WTC11 (cell line): ENCODE measurements at regions not wholly inside any gene's neighbourhood (a gene's known extent, or its start where the extent isn't known, plus 50 kb on each side); places are given as distances from the start of the nearest gene placed in this dataset.

ENCODE experiments used
- ATAC-seq: fragments of 200-7000 bp; cut with Tn5 transposase; 2 replicates; pipeline ENCODE4 v1.10.0; 2021; ENCODE audit warnings: mild to moderate bottlenecking, moderate library complexity
- CTCF ChIA-PET: fragments of 300-600 bp; sonication (Branson Sonifier 250); formaldehyde crosslinking; loops from one replicate; lab custom pipeline; 2021; ENCODE audit warnings: antibody characterized with exemption; lab: Charles Lee
- POLR2A ChIA-PET: fragments of 350-600 bp; sonication (Branson Sonifier 250); formaldehyde crosslinking; loops from one replicate; lab custom pipeline; 2021; ENCODE audit warnings: antibody characterized with exemption; lab: Charles Lee
- DNase-seq: peaks from one replicate; pipeline ENCODE4 v3.0.0; 2021; ENCODE audit warnings: low spot score
- H3K27ac Mint-ChIP-seq: 2 replicates; pipeline ENCODE4 v1.8.0; 2021; ENCODE audit warnings: mixed read lengths
- H3K27me3 Mint-ChIP-seq: 2 replicates; pipeline ENCODE4 v1.8.0; 2021; ENCODE audit warnings: low read depth, mild to moderate bottlenecking, moderate library complexity, mixed read lengths
- H3K36me3 Mint-ChIP-seq: 2 replicates; pipeline ENCODE4 v1.8.0; 2021; ENCODE audit warnings: mixed read lengths
- H3K4me1 Mint-ChIP-seq: 2 replicates; pipeline ENCODE4 v1.8.0; 2022; ENCODE audit warnings: mixed read lengths
- H3K4me3 Mint-ChIP-seq: 2 replicates; pipeline ENCODE4 v1.8.0; 2021; ENCODE audit warnings: mild to moderate bottlenecking, moderate library complexity, mixed read lengths
- H3K9me3 Mint-ChIP-seq: 2 replicates; pipeline ENCODE4 v1.8.0; 2021; ENCODE audit warnings: mixed read lengths
- ELF4 ChIP-seq: sonication (generic); formaldehyde crosslinking; IDR thresholded peaks from 2 replicates; pipeline ENCODE4 v1.8.1; 2022; ENCODE audit warnings: low read depth, mild to moderate bottlenecking, moderate library complexity, missing genetic modification reagents
- ETV6 ChIP-seq: sonication (generic); formaldehyde crosslinking; IDR thresholded peaks from 2 replicates; pipeline ENCODE4 v1.8.1; 2022; ENCODE audit warnings: mild to moderate bottlenecking, missing genetic modification reagents
- GTF2I ChIP-seq: fragments of 250-450 bp; sonication (Bioruptor Pico); conservative IDR thresholded peaks from 2 replicates; pipeline ENCODE4 v1.4.0; 2021; ENCODE audit warnings: mild to moderate bottlenecking
- MXD4 ChIP-seq: fragments of 250-450 bp; sonication (Bioruptor Pico); IDR thresholded peaks from 2 replicates; pipeline ENCODE4 v1.8.0; 2021; ENCODE audit warnings: mild to moderate bottlenecking, moderate library complexity, borderline replicate concordance
- NFE2L1 ChIP-seq: sonication (generic); formaldehyde crosslinking; IDR thresholded peaks from 2 replicates; pipeline ENCODE4 v1.8.1; 2023; ENCODE audit warnings: missing genetic modification reagents
- SMAD3 ChIP-seq: sonication (generic); formaldehyde crosslinking; IDR thresholded peaks from 2 replicates; pipeline ENCODE4 v1.8.0; 2022; ENCODE audit warnings: missing genetic modification reagents, mild to moderate bottlenecking, borderline replicate concordance
- SOX15 ChIP-seq: fragments of 250-450 bp; sonication (Bioruptor Pico); IDR thresholded peaks from 2 replicates; pipeline ENCODE4 v1.9.0; 2021; ENCODE audit warnings: mild to moderate bottlenecking
- TEAD4 ChIP-seq: sonication (generic); formaldehyde crosslinking; IDR thresholded peaks from 2 replicates; pipeline ENCODE4 v1.8.0; 2022; ENCODE audit warnings: mild to moderate bottlenecking, missing genetic modification reagents
- ZBTB21 ChIP-seq: sonication (generic); formaldehyde crosslinking; IDR thresholded peaks from 2 replicates; pipeline ENCODE4 v1.8.1; 2023; ENCODE audit warnings: mild to moderate bottlenecking, missing genetic modification reagents, borderline replicate concordance
- ZNF121 ChIP-seq: sonication (generic); formaldehyde crosslinking; IDR thresholded peaks from 2 replicates; pipeline ENCODE4 v1.8.0; 2023; ENCODE audit warnings: missing genetic modification reagents
- ZNF232 ChIP-seq: sonication (generic); formaldehyde crosslinking; IDR thresholded peaks from 2 replicates; pipeline ENCODE4 v1.8.0; 2022; ENCODE audit warnings: mild to moderate bottlenecking, missing genetic modification reagents
- ZNF263 ChIP-seq: sonication (generic); formaldehyde crosslinking; IDR thresholded peaks from 2 replicates; pipeline ENCODE4 v1.8.1; 2022; ENCODE audit warnings: low read depth, mild to moderate bottlenecking, moderate library complexity, missing genetic modification reagents
- ZNF423 ChIP-seq: fragments of 250-450 bp; sonication (Bioruptor Pico); IDR thresholded peaks from 2 replicates; pipeline ENCODE4 v2.1.2; 2022; ENCODE audit warnings: mild to moderate bottlenecking, moderate library complexity
- TF ChIP-seq, protein P1 (sequence below): sonication (generic); formaldehyde crosslinking; IDR thresholded peaks from 2 replicates; pipeline ENCODE4 v1.8.1; 2023; ENCODE audit warnings: mild to moderate bottlenecking, missing genetic modification reagents, borderline replicate concordance
- TF ChIP-seq, protein P2 (sequence below): fragments of 250-450 bp; sonication (Bioruptor Pico); IDR thresholded peaks from 2 replicates; pipeline ENCODE4 v1.9.0; 2021; ENCODE audit warnings: moderate library complexity, mild to moderate bottlenecking, inconsistent platforms, borderline replicate concordance
- TF ChIP-seq, protein P3 (sequence below): sonication (generic); formaldehyde crosslinking; IDR thresholded peaks from 2 replicates; pipeline ENCODE4 v1.8.0; 2023; ENCODE audit warnings: mild to moderate bottlenecking, missing genetic modification reagents
- TF ChIP-seq, protein P4 (sequence below): sonication (generic); formaldehyde crosslinking; IDR thresholded peaks from 2 replicates; pipeline ENCODE4 v1.8.0; 2023; ENCODE audit warnings: missing genetic modification reagents, mild to moderate bottlenecking, borderline replicate concordance
- TF ChIP-seq, protein P5 (sequence below): fragments of 250-450 bp; sonication (Bioruptor Pico); IDR thresholded peaks from 2 replicates; pipeline ENCODE4 v1.9.0; 2021; ENCODE audit warnings: mild to moderate bottlenecking
- TF ChIP-seq, protein P6 (sequence below): sonication (generic); formaldehyde crosslinking; IDR thresholded peaks from 2 replicates; pipeline ENCODE4 v1.8.1; 2023; ENCODE audit warnings: mild to moderate bottlenecking, moderate library complexity, missing genetic modification reagents
- TF ChIP-seq, protein P7 (sequence below): fragments of 250-450 bp; sonication (Bioruptor Pico); IDR thresholded peaks from 2 replicates; pipeline ENCODE4 v1.8.0; 2021; ENCODE audit warnings: mild to moderate bottlenecking

DNA sequence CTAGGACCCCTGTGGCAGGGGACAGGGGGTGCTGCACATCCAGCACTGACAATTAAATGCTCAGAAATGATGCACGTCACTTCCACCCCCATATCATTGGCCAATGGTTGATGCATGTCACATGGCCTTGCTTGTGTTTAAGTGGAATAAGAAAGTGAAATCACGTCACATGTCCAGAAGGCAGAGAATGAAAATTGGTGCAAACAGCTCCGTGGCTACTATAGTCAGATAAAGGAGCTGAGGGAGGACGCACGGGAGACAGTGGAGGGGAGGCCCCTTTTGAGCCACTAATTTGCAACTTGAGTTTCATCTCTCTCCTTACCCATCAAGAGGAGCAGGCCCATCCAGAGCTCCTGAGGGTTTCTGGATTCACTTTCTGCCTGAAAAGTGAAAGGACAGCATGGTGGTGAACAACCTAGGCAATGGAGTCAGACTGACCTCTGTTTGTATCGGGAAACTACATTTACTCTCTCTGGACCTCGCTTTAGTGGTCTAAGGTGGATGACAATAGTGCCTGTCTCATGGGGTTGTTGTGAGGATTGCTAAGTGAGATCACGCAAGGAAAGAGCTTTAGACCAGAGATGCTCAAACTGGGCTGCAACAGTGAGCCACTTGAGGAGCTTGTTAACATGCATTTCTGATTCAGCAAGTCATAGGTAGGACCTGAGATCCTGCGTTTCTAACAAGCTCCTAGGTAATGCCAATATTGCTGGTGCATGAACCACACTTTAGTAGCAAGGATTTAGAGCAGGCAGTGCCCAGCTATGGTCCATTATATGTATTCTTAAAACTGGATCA lies 133.9 kb upstream of the ADRA1B start:
- H3K27ac Mint-ChIP-seq = no peak overlapping the region
- H3K4me1 Mint-ChIP-seq = peaks cover 41% of the 10 kb centered on the region
- no peaks in the 10 kb centered on the region for H3K36me3 Mint-ChIP-seq
- no peak for ATAC-seq
- no peak overlapping the region for H3K4me3 Mint-ChIP-seq
- ChIA-PET CTCF (interaction anchor here (1.2 to 2.0 kb wide), 3 partner anchors 8 to 134 kb away, joined by 3 to 9 read pairs (median 5); partner anchors contain the start of gene ADRA1B), POLR2A (interaction anchor here (1.2 kb wide), 1 partner anchor 9 kb away, joined by 5 read pairs; no protein-coding TSS in a partner anchor)
- H3K9me3 Mint-ChIP-seq = no peaks in the 10 kb centered on the region
- TF ChIP-seq NFE2L1 (CRISPR knock-in tag) (no peak), MXD4 (CRISPR knock-in tag) (no peak), ELF4 (CRISPR knock-in tag) (no peak), GTF2I (no peak), SOX15 (CRISPR knock-in tag) (no peak), ETV6 (CRISPR knock-in tag) (no peak), SMAD3 (CRISPR knock-in tag) (no peak), TEAD4 (no peak), ZNF263 (CRISPR knock-in tag) (no peak), ZBTB21 (no peak), ZNF121 (CRISPR knock-in tag) (no peak), ZNF423 (CRISPR knock-in tag) (no peak), ZNF232 (CRISPR knock-in tag) (no peak)
- TF ChIP-seq, protein P1, sequence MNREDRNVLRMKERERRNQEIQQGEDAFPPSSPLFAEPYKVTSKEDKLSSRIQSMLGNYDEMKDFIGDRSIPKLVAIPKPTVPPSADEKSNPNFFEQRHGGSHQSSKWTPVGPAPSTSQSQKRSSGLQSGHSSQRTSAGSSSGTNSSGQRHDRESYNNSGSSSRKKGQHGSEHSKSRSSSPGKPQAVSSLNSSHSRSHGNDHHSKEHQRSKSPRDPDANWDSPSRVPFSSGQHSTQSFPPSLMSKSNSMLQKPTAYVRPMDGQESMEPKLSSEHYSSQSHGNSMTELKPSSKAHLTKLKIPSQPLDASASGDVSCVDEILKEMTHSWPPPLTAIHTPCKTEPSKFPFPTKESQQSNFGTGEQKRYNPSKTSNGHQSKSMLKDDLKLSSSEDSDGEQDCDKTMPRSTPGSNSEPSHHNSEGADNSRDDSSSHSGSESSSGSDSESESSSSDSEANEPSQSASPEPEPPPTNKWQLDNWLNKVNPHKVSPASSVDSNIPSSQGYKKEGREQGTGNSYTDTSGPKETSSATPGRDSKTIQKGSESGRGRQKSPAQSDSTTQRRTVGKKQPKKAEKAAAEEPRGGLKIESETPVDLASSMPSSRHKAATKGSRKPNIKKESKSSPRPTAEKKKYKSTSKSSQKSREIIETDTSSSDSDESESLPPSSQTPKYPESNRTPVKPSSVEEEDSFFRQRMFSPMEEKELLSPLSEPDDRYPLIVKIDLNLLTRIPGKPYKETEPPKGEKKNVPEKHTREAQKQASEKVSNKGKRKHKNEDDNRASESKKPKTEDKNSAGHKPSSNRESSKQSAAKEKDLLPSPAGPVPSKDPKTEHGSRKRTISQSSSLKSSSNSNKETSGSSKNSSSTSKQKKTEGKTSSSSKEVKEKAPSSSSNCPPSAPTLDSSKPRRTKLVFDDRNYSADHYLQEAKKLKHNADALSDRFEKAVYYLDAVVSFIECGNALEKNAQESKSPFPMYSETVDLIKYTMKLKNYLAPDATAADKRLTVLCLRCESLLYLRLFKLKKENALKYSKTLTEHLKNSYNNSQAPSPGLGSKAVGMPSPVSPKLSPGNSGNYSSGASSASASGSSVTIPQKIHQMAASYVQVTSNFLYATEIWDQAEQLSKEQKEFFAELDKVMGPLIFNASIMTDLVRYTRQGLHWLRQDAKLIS (CRISPR knock-in tag) = no peak
- TF ChIP-seq, protein P2, sequence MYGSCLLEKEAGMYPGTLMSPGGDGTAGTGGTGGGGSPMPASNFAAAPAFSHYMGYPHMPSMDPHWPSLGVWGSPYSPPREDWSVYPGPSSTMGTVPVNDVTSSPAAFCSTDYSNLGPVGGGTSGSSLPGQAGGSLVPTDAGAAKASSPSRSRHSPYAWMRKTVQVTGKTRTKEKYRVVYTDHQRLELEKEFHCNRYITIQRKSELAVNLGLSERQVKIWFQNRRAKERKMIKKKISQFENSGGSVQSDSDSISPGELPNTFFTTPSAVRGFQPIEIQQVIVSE = no peak
- TF ChIP-seq, protein P3, sequence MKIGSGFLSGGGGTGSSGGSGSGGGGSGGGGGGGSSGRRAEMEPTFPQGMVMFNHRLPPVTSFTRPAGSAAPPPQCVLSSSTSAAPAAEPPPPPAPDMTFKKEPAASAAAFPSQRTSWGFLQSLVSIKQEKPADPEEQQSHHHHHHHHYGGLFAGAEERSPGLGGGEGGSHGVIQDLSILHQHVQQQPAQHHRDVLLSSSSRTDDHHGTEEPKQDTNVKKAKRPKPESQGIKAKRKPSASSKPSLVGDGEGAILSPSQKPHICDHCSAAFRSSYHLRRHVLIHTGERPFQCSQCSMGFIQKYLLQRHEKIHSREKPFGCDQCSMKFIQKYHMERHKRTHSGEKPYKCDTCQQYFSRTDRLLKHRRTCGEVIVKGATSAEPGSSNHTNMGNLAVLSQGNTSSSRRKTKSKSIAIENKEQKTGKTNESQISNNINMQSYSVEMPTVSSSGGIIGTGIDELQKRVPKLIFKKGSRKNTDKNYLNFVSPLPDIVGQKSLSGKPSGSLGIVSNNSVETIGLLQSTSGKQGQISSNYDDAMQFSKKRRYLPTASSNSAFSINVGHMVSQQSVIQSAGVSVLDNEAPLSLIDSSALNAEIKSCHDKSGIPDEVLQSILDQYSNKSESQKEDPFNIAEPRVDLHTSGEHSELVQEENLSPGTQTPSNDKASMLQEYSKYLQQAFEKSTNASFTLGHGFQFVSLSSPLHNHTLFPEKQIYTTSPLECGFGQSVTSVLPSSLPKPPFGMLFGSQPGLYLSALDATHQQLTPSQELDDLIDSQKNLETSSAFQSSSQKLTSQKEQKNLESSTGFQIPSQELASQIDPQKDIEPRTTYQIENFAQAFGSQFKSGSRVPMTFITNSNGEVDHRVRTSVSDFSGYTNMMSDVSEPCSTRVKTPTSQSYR (CRISPR knock-in tag) = no peak
- TF ChIP-seq, protein P4, sequence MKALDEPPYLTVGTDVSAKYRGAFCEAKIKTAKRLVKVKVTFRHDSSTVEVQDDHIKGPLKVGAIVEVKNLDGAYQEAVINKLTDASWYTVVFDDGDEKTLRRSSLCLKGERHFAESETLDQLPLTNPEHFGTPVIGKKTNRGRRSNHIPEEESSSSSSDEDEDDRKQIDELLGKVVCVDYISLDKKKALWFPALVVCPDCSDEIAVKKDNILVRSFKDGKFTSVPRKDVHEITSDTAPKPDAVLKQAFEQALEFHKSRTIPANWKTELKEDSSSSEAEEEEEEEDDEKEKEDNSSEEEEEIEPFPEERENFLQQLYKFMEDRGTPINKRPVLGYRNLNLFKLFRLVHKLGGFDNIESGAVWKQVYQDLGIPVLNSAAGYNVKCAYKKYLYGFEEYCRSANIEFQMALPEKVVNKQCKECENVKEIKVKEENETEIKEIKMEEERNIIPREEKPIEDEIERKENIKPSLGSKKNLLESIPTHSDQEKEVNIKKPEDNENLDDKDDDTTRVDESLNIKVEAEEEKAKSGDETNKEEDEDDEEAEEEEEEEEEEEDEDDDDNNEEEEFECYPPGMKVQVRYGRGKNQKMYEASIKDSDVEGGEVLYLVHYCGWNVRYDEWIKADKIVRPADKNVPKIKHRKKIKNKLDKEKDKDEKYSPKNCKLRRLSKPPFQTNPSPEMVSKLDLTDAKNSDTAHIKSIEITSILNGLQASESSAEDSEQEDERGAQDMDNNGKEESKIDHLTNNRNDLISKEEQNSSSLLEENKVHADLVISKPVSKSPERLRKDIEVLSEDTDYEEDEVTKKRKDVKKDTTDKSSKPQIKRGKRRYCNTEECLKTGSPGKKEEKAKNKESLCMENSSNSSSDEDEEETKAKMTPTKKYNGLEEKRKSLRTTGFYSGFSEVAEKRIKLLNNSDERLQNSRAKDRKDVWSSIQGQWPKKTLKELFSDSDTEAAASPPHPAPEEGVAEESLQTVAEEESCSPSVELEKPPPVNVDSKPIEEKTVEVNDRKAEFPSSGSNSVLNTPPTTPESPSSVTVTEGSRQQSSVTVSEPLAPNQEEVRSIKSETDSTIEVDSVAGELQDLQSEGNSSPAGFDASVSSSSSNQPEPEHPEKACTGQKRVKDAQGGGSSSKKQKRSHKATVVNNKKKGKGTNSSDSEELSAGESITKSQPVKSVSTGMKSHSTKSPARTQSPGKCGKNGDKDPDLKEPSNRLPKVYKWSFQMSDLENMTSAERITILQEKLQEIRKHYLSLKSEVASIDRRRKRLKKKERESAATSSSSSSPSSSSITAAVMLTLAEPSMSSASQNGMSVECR (CRISPR knock-in tag) = no peak
- TF ChIP-seq, protein P5, sequence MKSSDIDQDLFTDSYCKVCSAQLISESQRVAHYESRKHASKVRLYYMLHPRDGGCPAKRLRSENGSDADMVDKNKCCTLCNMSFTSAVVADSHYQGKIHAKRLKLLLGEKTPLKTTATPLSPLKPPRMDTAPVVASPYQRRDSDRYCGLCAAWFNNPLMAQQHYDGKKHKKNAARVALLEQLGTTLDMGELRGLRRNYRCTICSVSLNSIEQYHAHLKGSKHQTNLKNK (CRISPR knock-in tag) = no peak
- TF ChIP-seq, protein P6, sequence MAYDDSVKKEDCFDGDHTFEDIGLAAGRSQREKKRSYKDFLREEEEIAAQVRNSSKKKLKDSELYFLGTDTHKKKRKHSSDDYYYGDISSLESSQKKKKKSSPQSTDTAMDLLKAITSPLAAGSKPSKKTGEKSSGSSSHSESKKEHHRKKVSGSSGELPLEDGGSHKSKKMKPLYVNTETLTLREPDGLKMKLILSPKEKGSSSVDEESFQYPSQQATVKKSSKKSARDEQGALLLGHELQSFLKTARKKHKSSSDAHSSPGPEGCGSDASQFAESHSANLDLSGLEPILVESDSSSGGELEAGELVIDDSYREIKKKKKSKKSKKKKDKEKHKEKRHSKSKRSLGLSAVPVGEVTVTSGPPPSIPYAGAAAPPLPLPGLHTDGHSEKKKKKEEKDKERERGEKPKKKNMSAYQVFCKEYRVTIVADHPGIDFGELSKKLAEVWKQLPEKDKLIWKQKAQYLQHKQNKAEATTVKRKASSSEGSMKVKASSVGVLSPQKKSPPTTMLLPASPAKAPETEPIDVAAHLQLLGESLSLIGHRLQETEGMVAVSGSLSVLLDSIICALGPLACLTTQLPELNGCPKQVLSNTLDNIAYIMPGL (CRISPR knock-in tag) = no peak
- TF ChIP-seq, protein P7, sequence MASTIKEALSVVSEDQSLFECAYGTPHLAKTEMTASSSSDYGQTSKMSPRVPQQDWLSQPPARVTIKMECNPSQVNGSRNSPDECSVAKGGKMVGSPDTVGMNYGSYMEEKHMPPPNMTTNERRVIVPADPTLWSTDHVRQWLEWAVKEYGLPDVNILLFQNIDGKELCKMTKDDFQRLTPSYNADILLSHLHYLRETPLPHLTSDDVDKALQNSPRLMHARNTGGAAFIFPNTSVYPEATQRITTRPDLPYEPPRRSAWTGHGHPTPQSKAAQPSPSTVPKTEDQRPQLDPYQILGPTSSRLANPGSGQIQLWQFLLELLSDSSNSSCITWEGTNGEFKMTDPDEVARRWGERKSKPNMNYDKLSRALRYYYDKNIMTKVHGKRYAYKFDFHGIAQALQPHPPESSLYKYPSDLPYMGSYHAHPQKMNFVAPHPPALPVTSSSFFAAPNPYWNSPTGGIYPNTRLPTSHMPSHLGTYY (CRISPR knock-in tag) = no peak
- no peak for DNase-seq
- H3K27me3 Mint-ChIP-seq = no peaks in the 10 kb centered on the region
